H1 (cell line): ENCODE measurements at regions not wholly inside any gene's neighbourhood (a gene's known extent, or its start where the extent isn't known, plus 50 kb on each side); places are given as distances from the start of the nearest gene placed in this dataset.

ENCODE experiments used
- ATF2 ChIP-seq: IDR thresholded peaks from 2 replicates; pipeline ENCODE4 v1.6.1; 2012; ENCODE audit warnings: low read length, inconsistent platforms
- NANOG ChIP-seq: IDR thresholded peaks from 2 replicates; pipeline ENCODE4 v1.6.1; 2011; ENCODE audit warnings: low read length, low read depth, mild to moderate bottlenecking, inconsistent platforms; ENCODE audit not compliant: insufficient read depth, poor library complexity, severe bottlenecking

GRCh38 chr2:78775291-78775690 is 250.2 kb upstream of the REG3G start (continued):
- TF ChIP-seq ATF2 (no peak), NANOG (no peak)
